Activated CD8-positive, alpha-beta memory T cell treated with anti-CD3 and anti-CD28 coated beads, Interleukin-2, amount 10 ng/mL, durations not matched to agents 7 days and 5 days (primary cell): ENCODE measurements at regions not wholly inside any gene's neighbourhood (a gene's known extent, or its start where the extent isn't known, plus 50 kb on each side); places are given as distances from the start of the nearest gene placed in this dataset.
A peak's percentile ranks its signal among the peaks of the same experiment; 100 is the strongest.

Experiments
- ATAC-seq: fragments of 150-1000 bp; cut with Tn5 transposase; one replicate; pipeline ENCODE4 v1.10.0; 2021; ENCODE audit warnings: moderate library complexity
- CTCF ChIA-PET: fragments of 350-600 bp; sonication (Branson Sonifier 250); formaldehyde crosslinking; loops from one replicate; lab custom pipeline; 2021; ENCODE audit warnings: antibody characterized with exemption; lab: Charles Lee
- DNase-seq: peaks from one replicate; pipeline ENCODE4 v3.0.0-alpha.2; 2020
- H3K27ac Mint-ChIP-seq: one replicate; pipeline ENCODE4 v1.8.0; 2021; ENCODE audit warnings: mild to moderate bottlenecking, mixed read lengths
- H3K27me3 Mint-ChIP-seq: one replicate; pipeline ENCODE4 v1.8.0; 2021; ENCODE audit warnings: mixed read lengths
- H3K36me3 Mint-ChIP-seq: one replicate; pipeline ENCODE4 v1.8.0; 2021; ENCODE audit warnings: mild to moderate bottlenecking, mixed read lengths
- H3K4me1 Mint-ChIP-seq: one replicate; pipeline ENCODE4 v1.8.0; 2021; ENCODE audit warnings: mixed read lengths
- H3K4me3 Mint-ChIP-seq: one replicate; pipeline ENCODE4 v1.8.0; 2021; ENCODE audit warnings: mild to moderate bottlenecking, moderate library complexity, mixed read lengths
- H3K9me3 Mint-ChIP-seq: one replicate; pipeline ENCODE4 v1.8.0; 2022; ENCODE audit warnings: low read depth, mixed read lengths

DNA sequence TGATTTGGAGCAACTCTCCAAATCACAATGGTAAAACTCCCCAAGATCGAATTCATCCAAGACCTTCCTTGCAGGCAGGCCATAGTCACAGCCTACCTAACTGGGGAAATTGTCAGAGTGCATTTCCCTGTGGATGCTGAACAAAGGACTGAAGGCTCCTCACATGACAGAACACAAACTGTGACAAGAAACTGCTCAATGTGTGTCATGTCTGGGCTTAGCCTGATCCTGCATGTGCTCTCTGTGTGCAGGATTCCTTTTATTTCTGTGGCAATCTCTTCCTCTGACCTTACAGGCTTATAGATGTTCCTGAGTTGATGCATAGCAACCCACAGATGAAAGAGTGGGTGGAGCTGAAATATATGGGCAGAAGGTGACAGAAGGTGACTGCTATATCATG lies 465.8 kb downstream of the ICE1 start:
- CTCF ChIA-PET, result no interaction called here
- Mint-ChIP-seq H3K36me3 (no peaks in the 10 kb centered on the region), H3K9me3 (peaks cover 3% of the 10 kb centered on the region), H3K4me3 (no peak overlapping the region), H3K4me1 (peaks cover 3% of the 10 kb centered on the region), H3K27me3 (peaks cover 7% of the 10 kb centered on the region), H3K27ac (no peak overlapping the region)
- no peak for ATAC-seq
- no peak for DNase-seq

DNA sequence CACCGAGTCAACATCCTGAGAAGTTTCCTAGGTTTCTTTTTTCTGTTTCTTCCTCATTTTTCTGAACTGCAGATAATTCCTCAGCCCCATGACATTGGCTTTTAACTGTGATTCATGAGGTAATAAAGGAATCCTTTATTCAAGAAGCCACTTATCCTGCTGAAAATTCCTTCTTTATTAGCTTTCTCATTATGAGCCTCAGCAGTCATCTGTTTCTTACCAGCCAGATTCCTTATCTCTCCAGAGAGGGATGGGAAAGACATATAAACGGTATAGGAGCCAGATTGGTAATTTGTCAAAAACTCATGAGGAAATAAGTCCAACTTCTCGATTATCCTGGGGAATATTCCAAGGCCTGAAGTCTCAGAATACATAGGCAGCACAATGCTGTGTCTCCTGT lies 465.4 kb downstream of the ICE1 start:
- H3K4me1 Mint-ChIP-seq, result peaks cover 3% of the 10 kb centered on the region
- ATAC-seq (no peak), DNase-seq (no peak)
- no peaks in the 10 kb centered on the region for H3K36me3 Mint-ChIP-seq
- H3K27ac Mint-ChIP-seq, result no peak overlapping the region
- CTCF ChIA-PET, result no interaction called here
- H3K27me3 Mint-ChIP-seq, result peaks cover 7% of the 10 kb centered on the region
- peaks cover 3% of the 10 kb centered on the region for H3K9me3 Mint-ChIP-seq
- no peak overlapping the region for H3K4me3 Mint-ChIP-seq

DNA sequence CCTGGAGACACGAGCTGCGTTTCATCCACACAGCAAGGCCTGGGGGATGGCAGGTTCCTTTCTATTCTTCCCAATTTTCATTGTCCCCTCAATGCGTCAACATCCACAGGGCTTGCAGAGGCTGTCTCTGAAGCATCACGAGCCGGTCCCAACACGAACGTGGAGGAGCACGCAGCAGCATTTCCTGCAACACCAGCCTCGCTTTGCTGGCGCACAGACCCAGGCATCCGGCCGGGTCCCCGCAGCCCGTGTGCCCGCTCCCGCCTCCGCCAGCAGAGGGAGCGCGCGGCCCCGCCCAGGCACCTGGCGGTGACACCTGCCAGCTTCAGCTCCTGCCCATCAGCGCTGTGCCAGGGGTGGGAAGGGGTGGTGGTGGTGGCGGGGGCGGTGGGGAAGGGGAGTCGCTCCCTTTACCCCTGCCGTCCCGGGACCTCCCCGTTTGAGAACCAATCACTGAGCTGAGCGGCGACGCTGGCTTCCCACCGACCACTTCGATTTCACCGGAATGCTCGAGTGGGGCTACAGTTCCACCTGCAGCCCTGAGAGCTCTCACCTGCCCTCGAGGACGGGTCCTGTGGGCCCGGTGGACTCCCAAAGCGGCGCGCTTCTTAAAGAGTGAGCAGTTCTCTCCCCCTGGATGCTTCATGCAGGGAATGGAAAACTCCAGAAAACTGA lies 464.5 kb downstream of the ICE1 start:
- Mint-ChIP-seq H3K27me3 (peaks cover 7% of the 10 kb centered on the region), H3K27ac (no peak overlapping the region)

DNA sequence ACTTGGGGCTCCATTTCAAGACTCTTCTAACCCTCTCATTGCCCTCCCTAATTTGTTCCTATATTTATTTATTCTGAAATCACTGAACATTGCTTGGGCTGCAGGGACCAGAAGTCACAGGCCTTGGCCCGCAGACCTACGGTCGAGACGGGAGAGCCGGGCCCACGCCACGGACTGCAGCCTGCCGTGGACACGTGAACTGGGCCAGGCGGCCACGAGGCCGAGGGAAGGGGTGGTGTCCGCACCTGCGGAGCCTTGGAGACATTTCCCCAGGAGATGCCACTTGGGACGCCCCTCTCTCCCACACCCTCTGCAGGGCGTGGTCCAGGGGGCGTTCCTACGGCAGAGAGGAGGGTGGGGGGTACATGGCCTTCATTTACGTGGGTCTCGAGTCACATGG lies 463.9 kb downstream of the ICE1 start:
- H3K9me3 Mint-ChIP-seq, result peaks cover 3% of the 10 kb centered on the region
- peaks cover 7% of the 10 kb centered on the region for H3K27me3 Mint-ChIP-seq
- no peaks in the 10 kb centered on the region for H3K36me3 Mint-ChIP-seq
- no peak overlapping the region for H3K4me3 Mint-ChIP-seq
- H3K27ac Mint-ChIP-seq, result no peak overlapping the region
- peaks cover 3% of the 10 kb centered on the region for H3K4me1 Mint-ChIP-seq
- DNase-seq (no peak), ATAC-seq (no peak)
- CTCF ChIA-PET, result interaction anchor here (1.1 to 1.2 kb wide), 2 partner anchors 10 to 389 kb away, joined by 3 to 4 read pairs; no protein-coding TSS in a partner anchor

More for the DNA sequence above, 464.5 kb downstream of the ICE1 start:
- peak; percentile 51 for DNase-seq
- CTCF ChIA-PET, result interaction anchor here (1.1 to 1.2 kb wide), 2 partner anchors 10 to 390 kb away, joined by 3 to 4 read pairs; no protein-coding TSS in a partner anchor
- peaks cover 3% of the 10 kb centered on the region for H3K9me3 Mint-ChIP-seq
- H3K36me3 Mint-ChIP-seq, result no peaks in the 10 kb centered on the region
- peak; percentile 87 for ATAC-seq
- peaks cover 3% of the 10 kb centered on the region for H3K4me1 Mint-ChIP-seq
- H3K4me3 Mint-ChIP-seq, result no peak overlapping the region

DNA sequence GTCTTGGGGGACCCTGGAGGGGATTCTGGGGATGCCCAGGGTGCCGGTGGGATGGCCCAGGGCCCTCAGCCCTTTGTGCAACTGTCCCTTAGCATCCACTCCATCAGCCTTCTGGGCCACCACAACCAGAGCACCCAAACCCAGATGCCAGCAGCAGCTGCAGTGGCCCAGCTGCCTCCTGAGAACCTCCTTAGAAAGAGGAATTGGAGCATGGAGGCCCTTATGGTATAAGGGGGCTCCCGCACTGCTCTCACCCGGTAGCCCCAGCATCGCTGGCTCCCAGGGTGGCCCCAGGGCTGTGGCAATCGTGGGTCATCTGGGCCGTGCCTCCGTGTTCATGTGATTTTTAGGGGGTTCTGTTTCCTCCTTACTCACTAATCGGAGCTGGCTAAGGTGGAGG lies 463.3 kb downstream of the ICE1 start:
- Mint-ChIP-seq H3K4me3 (no peak overlapping the region), H3K27me3 (peaks cover 7% of the 10 kb centered on the region), H3K4me1 (peaks cover 3% of the 10 kb centered on the region), H3K9me3 (peaks cover 2% of the 10 kb centered on the region), H3K36me3 (no peaks in the 10 kb centered on the region), H3K27ac (no peak overlapping the region)
- CTCF ChIA-PET, result interaction anchor here (1.1 kb wide), 1 partner anchor 389 kb away, joined by 4 read pairs; no protein-coding TSS in a partner anchor
- DNase-seq (no peak), ATAC-seq (no peak)

DNA sequence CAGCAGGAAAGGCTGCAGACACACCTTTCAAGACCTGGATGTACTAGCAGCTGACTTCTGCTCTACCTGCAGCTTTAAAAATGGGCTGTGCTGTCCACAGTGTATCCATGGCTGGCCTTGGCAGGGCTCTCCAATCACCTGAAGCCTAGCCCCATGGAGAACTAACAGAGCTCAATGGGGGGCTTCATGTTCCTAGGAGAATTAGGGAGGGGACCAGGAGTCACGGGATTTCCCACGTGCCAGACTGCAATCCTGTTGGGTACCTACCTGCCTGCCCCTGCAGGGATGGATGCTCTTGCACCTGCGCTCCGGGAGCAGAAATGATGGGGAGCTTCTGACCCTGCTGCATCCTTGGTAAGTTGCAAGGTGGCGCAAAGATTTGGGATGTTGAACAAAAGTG lies 462.1 kb downstream of the ICE1 start:
- Mint-ChIP-seq H3K27me3 (peaks cover 7% of the 10 kb centered on the region), H3K4me3 (no peak overlapping the region), H3K4me1 (peaks cover 3% of the 10 kb centered on the region), H3K9me3 (no peaks in the 10 kb centered on the region), H3K36me3 (no peaks in the 10 kb centered on the region), H3K27ac (no peak overlapping the region)
- ATAC-seq, result no peak
- CTCF ChIA-PET, result no interaction called here
- no peak for DNase-seq

DNA sequence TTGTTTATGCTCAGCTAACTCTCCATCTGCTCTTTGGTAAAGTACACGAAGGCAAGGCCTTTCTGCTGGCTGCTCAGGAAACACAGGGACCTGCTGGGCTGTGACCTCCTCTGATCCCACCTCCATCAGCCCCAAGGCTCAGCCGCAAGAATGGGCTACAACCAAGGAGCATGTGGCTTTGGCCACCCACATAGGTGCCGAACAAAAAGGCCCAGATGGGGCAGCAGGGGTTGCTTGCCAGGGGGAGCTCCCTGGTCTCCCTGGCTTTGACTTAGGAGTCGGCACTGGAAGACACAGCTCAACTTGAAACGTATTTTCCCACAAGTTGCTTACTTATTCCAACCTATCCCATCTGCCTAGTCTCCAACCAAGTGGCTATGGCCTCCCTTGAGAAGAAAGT lies 461.1 kb downstream of the ICE1 start:
- H3K27me3 Mint-ChIP-seq, result peaks cover 7% of the 10 kb centered on the region
- no peaks in the 10 kb centered on the region for H3K36me3 Mint-ChIP-seq
- H3K27ac Mint-ChIP-seq, result no peak overlapping the region
- DNase-seq (no peak), ATAC-seq (no peak)
- peaks cover 3% of the 10 kb centered on the region for H3K4me1 Mint-ChIP-seq
- no peaks in the 10 kb centered on the region for H3K9me3 Mint-ChIP-seq
- CTCF ChIA-PET, result no interaction called here
- no peak overlapping the region for H3K4me3 Mint-ChIP-seq

DNA sequence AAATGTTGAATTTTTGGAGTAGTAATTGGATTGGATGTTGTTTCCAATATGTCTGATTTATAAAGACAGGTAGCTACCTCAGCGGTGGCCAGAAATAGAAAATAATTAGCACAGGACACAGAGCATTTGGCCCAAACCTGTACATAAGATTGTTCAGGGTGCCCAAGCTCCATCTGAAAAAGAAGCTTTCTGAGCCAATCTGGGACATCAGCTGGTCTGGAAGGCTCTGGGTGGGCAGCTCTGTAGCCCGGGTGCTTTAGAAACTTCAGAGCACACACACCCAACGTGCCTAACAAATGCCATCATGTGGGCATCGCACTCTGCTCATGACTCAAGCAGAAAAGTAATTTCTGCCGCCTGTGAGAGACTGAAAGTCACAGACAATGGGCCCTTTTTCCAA lies 460.7 kb downstream of the ICE1 start:
- no peak overlapping the region for H3K4me3 Mint-ChIP-seq
- peaks cover 7% of the 10 kb centered on the region for H3K27me3 Mint-ChIP-seq
- no peaks in the 10 kb centered on the region for H3K9me3 Mint-ChIP-seq
- DNase-seq (no peak), ATAC-seq (no peak)
- CTCF ChIA-PET, result no interaction called here
- H3K36me3 Mint-ChIP-seq, result no peaks in the 10 kb centered on the region
- H3K27ac Mint-ChIP-seq, result no peak overlapping the region
- H3K4me1 Mint-ChIP-seq, result peaks cover 3% of the 10 kb centered on the region

DNA sequence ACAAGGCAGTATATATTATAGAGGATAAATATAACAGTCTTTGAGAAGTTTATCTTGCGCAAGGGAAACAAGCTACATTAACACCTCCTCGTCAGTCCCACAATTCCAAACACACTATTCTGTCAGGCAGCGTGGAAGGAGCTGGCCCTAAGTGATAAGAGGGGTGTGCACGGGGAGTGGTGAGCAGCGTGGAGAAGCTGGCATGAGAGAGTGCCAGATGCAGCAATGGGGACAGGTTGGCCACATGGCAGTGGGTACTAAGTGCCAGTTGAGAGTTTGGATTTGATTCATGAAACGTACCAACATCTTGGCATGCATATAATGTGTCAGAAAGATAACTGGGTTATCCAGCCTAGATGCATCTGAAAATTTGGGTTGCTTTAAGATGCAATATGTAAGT lies 460.2 kb downstream of the ICE1 start:
- Mint-ChIP-seq H3K36me3 (no peaks in the 10 kb centered on the region), H3K4me1 (peaks cover 3% of the 10 kb centered on the region), H3K9me3 (no peaks in the 10 kb centered on the region), H3K27me3 (peaks cover 5% of the 10 kb centered on the region), H3K4me3 (no peak overlapping the region), H3K27ac (no peak overlapping the region)
- ATAC-seq (no peak), DNase-seq (no peak)
- CTCF ChIA-PET, result no interaction called here

DNA sequence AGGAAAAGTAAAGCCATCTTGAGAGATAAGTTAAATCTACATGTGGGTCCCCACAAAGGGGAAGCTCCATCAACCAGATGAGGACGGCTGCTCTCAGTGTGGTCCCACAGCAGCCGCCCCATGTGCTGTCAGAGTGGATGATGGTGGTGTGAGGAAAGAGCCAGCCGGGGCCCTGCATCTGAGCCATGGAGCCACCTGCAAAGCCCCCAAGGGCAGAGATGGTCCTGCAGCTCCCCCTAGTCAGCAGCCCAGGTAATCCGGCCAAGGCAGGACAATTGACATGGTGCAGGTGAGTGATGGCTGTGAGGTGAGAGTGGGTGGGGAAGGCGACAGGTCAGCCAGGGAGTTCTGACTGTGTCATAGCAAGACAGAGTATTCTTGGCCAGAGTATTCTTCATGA lies 458.8 kb downstream of the ICE1 start:
- Mint-ChIP-seq H3K36me3 (no peaks in the 10 kb centered on the region), H3K27me3 (no peaks in the 10 kb centered on the region), H3K4me1 (no peaks in the 10 kb centered on the region), H3K27ac (no peak overlapping the region), H3K9me3 (no peaks in the 10 kb centered on the region), H3K4me3 (no peak overlapping the region)
- DNase-seq (no peak), ATAC-seq (no peak)
- CTCF ChIA-PET, result interaction anchor here (0.5 to 1.1 kb wide), 2 partner anchors 10 to 79 kb away, joined by 3 read pairs; no protein-coding TSS in a partner anchor

DNA sequence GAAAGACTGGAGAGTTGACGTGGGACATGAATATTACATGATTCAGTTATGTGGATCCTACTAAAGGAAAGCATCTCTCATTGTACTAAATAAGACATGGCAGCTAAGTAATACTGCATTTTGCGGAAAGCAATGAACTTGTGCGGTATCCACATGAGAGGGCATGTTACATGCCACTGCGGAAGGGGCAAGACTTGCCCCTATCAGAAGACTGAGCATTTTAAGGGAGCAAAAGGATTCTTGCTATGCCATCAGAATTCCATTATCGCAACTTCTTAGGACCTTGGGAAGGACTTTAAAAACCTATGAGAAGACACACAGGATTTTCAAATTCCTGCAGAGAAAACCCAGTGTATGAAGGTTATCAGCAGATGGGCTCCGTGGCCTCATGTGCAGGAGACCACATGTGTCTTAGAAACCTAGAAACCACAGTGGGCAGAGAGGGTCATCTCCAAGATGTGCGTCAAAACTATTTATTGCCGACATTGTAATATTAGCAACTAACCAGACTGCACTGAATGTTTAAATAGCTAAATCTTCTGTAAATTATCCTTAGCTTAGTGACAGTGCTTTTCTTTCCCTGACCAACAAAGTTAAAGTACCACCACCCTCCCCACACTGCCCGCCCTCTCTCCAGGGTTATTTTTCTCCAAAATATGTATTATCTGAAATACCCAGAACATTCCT lies 457.7 kb downstream of the ICE1 start:
- Mint-ChIP-seq H3K4me3 (no peak overlapping the region), H3K9me3 (no peaks in the 10 kb centered on the region), H3K27ac (no peak overlapping the region), H3K4me1 (no peaks in the 10 kb centered on the region), H3K36me3 (no peaks in the 10 kb centered on the region), H3K27me3 (peaks cover 2% of the 10 kb centered on the region)
- DNase-seq (no peak), ATAC-seq (no peak)
- CTCF ChIA-PET, result interaction anchor here (0.6 to 1.1 kb wide), 2 partner anchors 11 to 700 kb away, joined by 3 read pairs; no protein-coding TSS in a partner anchor

DNA sequence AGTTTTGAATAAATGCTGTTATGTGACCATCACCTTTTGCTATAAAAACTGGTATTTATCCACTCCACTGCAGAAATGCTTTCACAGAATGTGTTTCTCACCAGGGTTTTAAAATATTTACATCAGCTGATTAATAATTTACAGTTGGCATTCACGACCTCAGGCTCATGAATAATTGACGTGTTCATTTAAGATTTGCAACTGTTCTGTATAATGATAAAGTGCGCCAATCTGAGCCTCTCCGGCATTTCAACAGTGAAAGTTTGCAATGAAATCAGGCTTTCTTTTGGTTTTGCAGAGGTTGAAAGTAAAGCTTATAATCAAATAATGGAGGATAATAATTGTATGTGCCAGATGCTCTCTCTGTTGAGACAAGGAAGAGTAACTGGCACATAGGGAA lies 434.9 kb downstream of the ICE1 start:
- CTCF ChIA-PET, result no interaction called here
- no peaks in the 10 kb centered on the region for H3K36me3 Mint-ChIP-seq
- no peaks in the 10 kb centered on the region for H3K27me3 Mint-ChIP-seq

DNA sequence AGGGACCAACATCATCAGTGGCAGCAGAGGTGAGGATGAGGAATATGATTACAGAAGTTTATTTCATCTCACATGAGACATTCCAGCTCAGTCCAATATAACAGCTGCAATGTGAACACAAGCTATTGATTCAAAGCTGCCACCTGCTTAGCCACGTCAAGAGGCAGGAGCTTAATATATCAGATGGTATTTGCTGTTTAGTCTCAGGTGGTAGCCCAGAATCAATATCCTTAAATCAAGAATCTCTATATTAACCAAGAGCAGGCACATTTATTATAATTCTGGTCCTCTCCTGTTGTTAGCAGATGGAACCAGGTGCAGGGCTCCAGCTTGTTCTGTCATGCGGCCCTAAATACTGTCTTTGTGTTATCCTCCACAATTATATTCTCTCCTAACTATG lies 431.6 kb downstream of the ICE1 start:
- H3K27ac Mint-ChIP-seq, result no peak overlapping the region
- DNase-seq, result no peak
- no peaks in the 10 kb centered on the region for H3K36me3 Mint-ChIP-seq
- no peaks in the 10 kb centered on the region for H3K27me3 Mint-ChIP-seq
- ATAC-seq, result no peak
- H3K4me1 Mint-ChIP-seq, result no peaks in the 10 kb centered on the region
- H3K9me3 Mint-ChIP-seq, result no peaks in the 10 kb centered on the region
- H3K4me3 Mint-ChIP-seq, result no peak overlapping the region
- CTCF ChIA-PET, result no interaction called here

More for the DNA sequence above, 434.9 kb downstream of the ICE1 start:
- Mint-ChIP-seq H3K4me3 (no peak overlapping the region), H3K9me3 (no peaks in the 10 kb centered on the region), H3K27ac (no peak overlapping the region), H3K4me1 (no peaks in the 10 kb centered on the region)
- ATAC-seq, result no peak
- DNase-seq, result no peak

DNA sequence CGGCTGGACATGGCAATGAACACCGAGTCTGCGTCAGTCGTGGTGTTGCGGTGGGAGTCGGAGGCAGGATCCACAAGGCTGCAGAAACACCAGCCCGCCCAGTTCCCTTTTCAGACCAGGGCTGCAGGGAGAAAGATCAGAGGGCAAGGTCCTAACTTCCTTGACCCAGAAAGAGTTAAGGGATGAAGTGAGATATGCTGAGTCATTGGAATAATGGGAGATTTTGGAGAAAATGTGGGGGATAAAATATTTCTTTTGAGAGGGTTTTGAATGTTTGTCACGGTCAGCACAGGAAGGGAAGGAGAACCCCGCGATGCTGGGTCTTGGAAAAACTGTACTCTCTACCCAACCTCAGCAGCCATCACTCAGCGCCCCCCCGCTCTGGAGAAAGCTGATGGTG lies 416.0 kb downstream of the ICE1 start:
- CTCF ChIA-PET, result no interaction called here
- Mint-ChIP-seq H3K4me3 (no peak overlapping the region), H3K4me1 (no peaks in the 10 kb centered on the region), H3K27me3 (no peaks in the 10 kb centered on the region), H3K9me3 (no peaks in the 10 kb centered on the region), H3K36me3 (no peaks in the 10 kb centered on the region), H3K27ac (no peak overlapping the region)
- ATAC-seq (no peak), DNase-seq (no peak)
